ENCODE measurements at regions not wholly inside any gene's neighbourhood (a gene's known extent, or its start where the extent isn't known, plus 50 kb on each side); places are given as distances from the start of the nearest gene placed in this dataset.

- H3K9me3 ChIP-seq (ENCODE audit: control insufficient read depth in 4 of 4, insufficient read depth in 3 of 4, low read length in 3 of 4), result no peaks in the 10 kb centered on the region
- no peak overlapping the region for H3K4me3 ChIP-seq
- no peak overlapping the region for H3K9ac ChIP-seq (ENCODE audit: insufficient read depth in 1 of 2, low read length in 2 of 2)
- H3K27me3 ChIP-seq (ENCODE audit: control insufficient read depth in 3 of 3, insufficient read depth in 3 of 3, low read length in 2 of 3), result no peaks in the 10 kb centered on the region
- H3K4me1 ChIP-seq (ENCODE audit: control insufficient read depth in 5 of 5, insufficient read depth in 5 of 5, low read length in 5 of 5), result no peaks in the 10 kb centered on the region
- no peaks in the 10 kb centered on the region for H3K36me3 ChIP-seq (ENCODE audit: control insufficient read depth in 4 of 4, insufficient read depth in 4 of 4, low read length in 4 of 4)
- whole genome bisulfite sequencing, 2 donors, result 74 to 87% methylated on average over 2 of the region's 2 CpGs
- H3K27ac ChIP-seq (ENCODE audit: low read depth in 1 of 2, low read length in 1 of 2), result no peak overlapping the region
- DNase-seq (no peak), ATAC-seq (ENCODE audit: insufficient read depth, low FRiP score) (no peak)
- TF ChIP-seq, protein P1, sequence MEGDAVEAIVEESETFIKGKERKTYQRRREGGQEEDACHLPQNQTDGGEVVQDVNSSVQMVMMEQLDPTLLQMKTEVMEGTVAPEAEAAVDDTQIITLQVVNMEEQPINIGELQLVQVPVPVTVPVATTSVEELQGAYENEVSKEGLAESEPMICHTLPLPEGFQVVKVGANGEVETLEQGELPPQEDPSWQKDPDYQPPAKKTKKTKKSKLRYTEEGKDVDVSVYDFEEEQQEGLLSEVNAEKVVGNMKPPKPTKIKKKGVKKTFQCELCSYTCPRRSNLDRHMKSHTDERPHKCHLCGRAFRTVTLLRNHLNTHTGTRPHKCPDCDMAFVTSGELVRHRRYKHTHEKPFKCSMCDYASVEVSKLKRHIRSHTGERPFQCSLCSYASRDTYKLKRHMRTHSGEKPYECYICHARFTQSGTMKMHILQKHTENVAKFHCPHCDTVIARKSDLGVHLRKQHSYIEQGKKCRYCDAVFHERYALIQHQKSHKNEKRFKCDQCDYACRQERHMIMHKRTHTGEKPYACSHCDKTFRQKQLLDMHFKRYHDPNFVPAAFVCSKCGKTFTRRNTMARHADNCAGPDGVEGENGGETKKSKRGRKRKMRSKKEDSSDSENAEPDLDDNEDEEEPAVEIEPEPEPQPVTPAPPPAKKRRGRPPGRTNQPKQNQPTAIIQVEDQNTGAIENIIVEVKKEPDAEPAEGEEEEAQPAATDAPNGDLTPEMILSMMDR (IDR thresholded peaks at IDR 0.05; ENCODE audit: control extremely low read depth, extremely low read depth), result no peak
These were observed 225.5 kb downstream of the ARPP21 start for GRCh38 chr3:35864871-35865270.

- no peak for ATAC-seq (ENCODE audit: insufficient read depth, low FRiP score)
- Histone ChIP-seq H3K27ac (ENCODE audit: low read depth in 1 of 2, low read length in 1 of 2) (no peak overlapping the region), H3K9me3 (ENCODE audit: control insufficient read depth in 4 of 4, insufficient read depth in 3 of 4, low read length in 3 of 4) (no peaks in the 10 kb centered on the region), H3K4me1 (ENCODE audit: control insufficient read depth in 5 of 5, insufficient read depth in 5 of 5, low read length in 5 of 5) (no peaks in the 10 kb centered on the region), H3K4me3 (no peak overlapping the region), H3K27me3 (ENCODE audit: control insufficient read depth in 3 of 3, insufficient read depth in 3 of 3, low read length in 2 of 3) (no peaks in the 10 kb centered on the region), H3K36me3 (ENCODE audit: control insufficient read depth in 4 of 4, insufficient read depth in 4 of 4, low read length in 4 of 4) (no peaks in the 10 kb centered on the region), H3K9ac (ENCODE audit: insufficient read depth in 1 of 2, low read length in 2 of 2) (no peak overlapping the region)
- TF ChIP-seq, protein P1 (IDR thresholded peaks at IDR 0.05; ENCODE audit: control extremely low read depth, extremely low read depth), result no peak
- DNase-seq, result no peak
These were observed 228.5 kb downstream of the ARPP21 start for GRCh38 chr3:35867791-35868190.

DNA sequence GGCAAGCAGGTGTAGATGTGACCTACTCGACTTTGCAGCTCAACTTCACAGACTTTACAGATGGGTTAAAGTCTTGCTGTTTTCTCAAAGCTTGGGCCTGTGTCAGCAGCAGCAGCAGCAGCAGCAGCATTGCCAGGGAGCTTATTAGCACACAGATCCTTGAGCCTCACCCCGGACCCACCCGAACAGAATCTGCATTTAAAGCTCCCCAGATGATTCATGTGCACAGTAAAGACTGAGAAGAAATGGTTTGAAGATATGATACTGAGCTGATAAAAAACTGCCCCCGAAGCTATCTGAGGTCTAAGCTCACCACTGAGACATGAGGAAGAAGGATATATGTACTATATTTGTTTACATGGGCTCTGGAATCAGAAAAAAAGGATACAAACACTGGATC lies 231.7 kb downstream of the ARPP21 start:
- Histone ChIP-seq H3K36me3 (ENCODE audit: control insufficient read depth in 4 of 4, insufficient read depth in 4 of 4, low read length in 4 of 4) (no peaks in the 10 kb centered on the region), H3K4me3 (no peak overlapping the region), H3K9me3 (ENCODE audit: control insufficient read depth in 4 of 4, insufficient read depth in 3 of 4, low read length in 3 of 4) (no peaks in the 10 kb centered on the region), H3K4me1 (ENCODE audit: control insufficient read depth in 5 of 5, insufficient read depth in 5 of 5, low read length in 5 of 5) (no peaks in the 10 kb centered on the region), H3K27ac (ENCODE audit: low read depth in 1 of 2, low read length in 1 of 2) (no peak overlapping the region), H3K9ac (ENCODE audit: insufficient read depth in 1 of 2, low read length in 2 of 2) (no peak overlapping the region), H3K27me3 (ENCODE audit: control insufficient read depth in 3 of 3, insufficient read depth in 3 of 3, low read length in 2 of 3) (no peaks in the 10 kb centered on the region)
- no peak for ATAC-seq (ENCODE audit: insufficient read depth, low FRiP score)
- DNase-seq, result no peak
- TF ChIP-seq, protein P1 (IDR thresholded peaks at IDR 0.05; ENCODE audit: control extremely low read depth, extremely low read depth), result no peak
- WGBS, 2 donors, result 71 to 86% methylated on average over 4 of the region's 4 CpGs

- H3K27ac ChIP-seq (ENCODE audit: low read depth in 1 of 2, low read length in 1 of 2), result no peak overlapping the region
- no peaks in the 10 kb centered on the region for H3K36me3 ChIP-seq (ENCODE audit: control insufficient read depth in 4 of 4, insufficient read depth in 4 of 4, low read length in 4 of 4)
- H3K27me3 ChIP-seq (ENCODE audit: control insufficient read depth in 3 of 3, insufficient read depth in 3 of 3, low read length in 2 of 3), result no peaks in the 10 kb centered on the region
- DNase-seq (no peak), ATAC-seq (ENCODE audit: insufficient read depth, low FRiP score) (no peak)
- no peak overlapping the region for H3K9ac ChIP-seq (ENCODE audit: insufficient read depth in 1 of 2, low read length in 2 of 2)
- TF ChIP-seq, protein P1 (IDR thresholded peaks at IDR 0.05; ENCODE audit: control extremely low read depth, extremely low read depth), result no peak
- peaks cover 0 to 9% (median 6%) of the 10 kb centered on the region in 4 donors for H3K9me3 ChIP-seq (ENCODE audit: control insufficient read depth in 4 of 4, insufficient read depth in 3 of 4, low read length in 3 of 4)
- no peaks in the 10 kb centered on the region for H3K4me1 ChIP-seq (ENCODE audit: control insufficient read depth in 5 of 5, insufficient read depth in 5 of 5, low read length in 5 of 5)
- 74 to 87% methylated on average over 1 of the region's 1 CpG for WGBS, 2 donors
- H3K4me3 ChIP-seq, result no peak overlapping the region
These were observed 244.6 kb downstream of the ARPP21 start for GRCh38 chr3:35883929-35884328.

All from lung (tissue), 11 donors.